ENCODE measurements at regions not wholly inside any gene's neighbourhood (a gene's known extent, or its start where the extent isn't known, plus 50 kb on each side); places are given as distances from the start of the nearest gene placed in this dataset.

DNA sequence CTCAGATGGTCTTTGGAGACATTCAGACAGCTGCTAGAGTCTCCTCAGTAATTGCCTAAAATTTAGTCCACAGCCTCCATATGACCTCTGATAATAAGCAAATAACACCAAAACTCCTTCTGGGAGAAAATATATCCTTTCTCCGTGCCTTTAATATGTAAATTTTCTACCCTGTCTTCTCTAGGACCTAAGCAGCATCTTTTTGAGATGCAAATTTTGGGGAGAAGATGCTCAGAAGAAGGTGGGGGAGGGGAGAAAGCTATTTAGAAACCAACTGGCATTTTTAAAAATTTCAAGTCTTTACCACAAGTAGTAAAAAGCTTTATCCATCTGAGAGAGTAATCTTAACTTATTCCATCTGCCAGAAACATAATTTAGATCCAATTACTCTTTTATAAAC is 91.8 kb upstream of the KCNK12 start:
- TF ChIP-seq, protein P1, sequence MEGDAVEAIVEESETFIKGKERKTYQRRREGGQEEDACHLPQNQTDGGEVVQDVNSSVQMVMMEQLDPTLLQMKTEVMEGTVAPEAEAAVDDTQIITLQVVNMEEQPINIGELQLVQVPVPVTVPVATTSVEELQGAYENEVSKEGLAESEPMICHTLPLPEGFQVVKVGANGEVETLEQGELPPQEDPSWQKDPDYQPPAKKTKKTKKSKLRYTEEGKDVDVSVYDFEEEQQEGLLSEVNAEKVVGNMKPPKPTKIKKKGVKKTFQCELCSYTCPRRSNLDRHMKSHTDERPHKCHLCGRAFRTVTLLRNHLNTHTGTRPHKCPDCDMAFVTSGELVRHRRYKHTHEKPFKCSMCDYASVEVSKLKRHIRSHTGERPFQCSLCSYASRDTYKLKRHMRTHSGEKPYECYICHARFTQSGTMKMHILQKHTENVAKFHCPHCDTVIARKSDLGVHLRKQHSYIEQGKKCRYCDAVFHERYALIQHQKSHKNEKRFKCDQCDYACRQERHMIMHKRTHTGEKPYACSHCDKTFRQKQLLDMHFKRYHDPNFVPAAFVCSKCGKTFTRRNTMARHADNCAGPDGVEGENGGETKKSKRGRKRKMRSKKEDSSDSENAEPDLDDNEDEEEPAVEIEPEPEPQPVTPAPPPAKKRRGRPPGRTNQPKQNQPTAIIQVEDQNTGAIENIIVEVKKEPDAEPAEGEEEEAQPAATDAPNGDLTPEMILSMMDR (conservative IDR thresholded peaks at IDR 0.05; ENCODE audit: low read depth, low read length), result no peak
- no peak overlapping the region for H3K4me3 ChIP-seq (ENCODE audit: low read depth, low read length)
- DNase-seq (ENCODE audit: low read depth), result no peak

- no peak for DNase-seq (ENCODE audit: low read depth)
- H3K4me3 ChIP-seq (ENCODE audit: low read depth, low read length), result no peak overlapping the region
- TF ChIP-seq, protein P1 (conservative IDR thresholded peaks at IDR 0.05; ENCODE audit: low read depth, low read length), result no peak
Observed at GRCh38 chr2:47661310-47661709, 90.5 kb upstream of the KCNK12 start.

DNA sequence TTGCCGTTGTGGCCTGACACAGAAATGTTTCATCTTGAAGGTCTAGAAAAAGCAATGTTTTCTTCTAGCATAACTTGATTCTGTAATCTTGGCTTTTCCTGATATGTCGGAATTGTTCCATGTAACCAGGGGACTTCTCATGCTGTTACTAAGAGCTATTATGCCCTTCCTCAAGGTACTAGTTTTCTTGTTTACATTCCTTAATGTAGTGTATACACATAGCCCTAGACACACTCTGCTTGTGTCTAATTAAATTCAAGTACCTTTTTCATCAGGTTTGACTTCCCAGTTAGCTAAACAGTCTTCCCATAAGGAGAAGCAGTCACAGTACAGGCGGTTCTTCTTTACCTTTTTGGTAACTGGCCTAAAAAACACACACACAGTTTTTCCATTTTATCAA is 89.4 kb upstream of the KCNK12 start:
- DNase-seq (ENCODE audit: low read depth), result no peak
- no peak overlapping the region for H3K4me3 ChIP-seq (ENCODE audit: low read depth, low read length)
- TF ChIP-seq, protein P1 (conservative IDR thresholded peaks at IDR 0.05; ENCODE audit: low read depth, low read length), result no peak

DNA sequence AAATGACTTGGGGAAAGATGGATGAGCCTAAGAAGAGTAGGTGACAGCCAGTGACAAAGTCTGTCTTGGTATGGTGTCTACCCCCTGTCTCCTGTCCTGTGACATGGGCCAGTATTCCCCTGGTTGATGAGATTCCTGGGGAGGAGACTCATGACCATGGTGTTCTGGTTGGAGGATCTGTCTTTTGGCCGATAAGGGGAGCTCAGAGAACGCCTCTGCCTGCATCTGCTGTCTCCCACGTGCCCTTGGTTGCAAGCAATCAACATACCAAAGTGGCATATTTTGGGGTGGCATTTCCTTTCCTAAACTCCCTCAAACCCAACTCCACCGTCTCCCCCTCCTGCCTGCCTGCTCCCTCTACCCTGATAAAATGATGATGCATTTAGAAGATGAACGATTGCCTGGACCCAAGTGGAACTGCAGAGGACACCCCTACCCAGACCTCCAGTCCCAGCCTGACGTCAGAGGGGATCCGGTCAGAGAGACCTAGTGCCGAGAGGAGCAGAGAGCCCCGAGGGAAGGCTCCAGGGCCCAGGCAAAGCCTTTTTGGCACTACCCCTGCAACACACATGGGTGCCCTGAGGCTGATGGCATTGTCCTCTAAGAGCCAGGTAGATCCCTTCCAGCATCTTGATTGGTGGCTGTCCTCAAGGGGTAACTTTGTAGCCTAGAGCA is 88.0 kb upstream of the KCNK12 start:
- DNase-seq (ENCODE audit: low read depth), result no peak
- TF ChIP-seq, protein P1 (conservative IDR thresholded peaks at IDR 0.05; ENCODE audit: low read depth, low read length), result no peak
- H3K4me3 ChIP-seq (ENCODE audit: low read depth, low read length), result no peak overlapping the region

DNA sequence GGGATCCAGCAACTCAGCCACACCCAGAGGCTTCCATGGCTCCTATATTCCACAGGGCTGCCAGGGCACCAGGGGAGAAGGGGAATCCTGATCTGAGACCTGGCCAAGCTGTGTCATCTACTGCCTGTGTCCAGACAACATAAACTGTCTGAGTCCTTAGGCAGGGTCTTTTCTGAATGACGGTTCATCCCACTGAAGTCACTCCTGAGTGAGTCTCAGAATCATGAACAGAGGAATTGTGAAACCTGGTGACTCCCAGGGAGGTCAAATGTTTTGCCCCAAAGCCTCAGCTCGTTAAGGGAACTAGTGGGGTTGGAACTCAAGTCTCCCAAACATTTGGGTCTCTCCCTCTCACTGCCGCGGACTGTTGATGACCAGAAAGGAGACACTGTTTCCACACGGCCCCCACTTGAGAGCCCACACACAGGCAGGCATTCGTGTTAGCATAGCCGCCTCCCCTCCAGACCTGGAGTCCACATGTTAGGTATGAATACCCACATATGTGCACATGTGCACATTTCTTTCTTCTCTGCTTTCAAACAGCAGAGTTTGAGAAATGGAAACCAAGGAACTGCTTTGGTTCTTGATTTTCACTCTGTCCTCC is 87.2 kb upstream of the KCNK12 start:
- H3K4me3 ChIP-seq (ENCODE audit: low read depth, low read length), result no peak overlapping the region
- TF ChIP-seq, protein P1 (conservative IDR thresholded peaks at IDR 0.05; ENCODE audit: low read depth, low read length), result no peak
- DNase-seq (ENCODE audit: low read depth), result no peak

DNA sequence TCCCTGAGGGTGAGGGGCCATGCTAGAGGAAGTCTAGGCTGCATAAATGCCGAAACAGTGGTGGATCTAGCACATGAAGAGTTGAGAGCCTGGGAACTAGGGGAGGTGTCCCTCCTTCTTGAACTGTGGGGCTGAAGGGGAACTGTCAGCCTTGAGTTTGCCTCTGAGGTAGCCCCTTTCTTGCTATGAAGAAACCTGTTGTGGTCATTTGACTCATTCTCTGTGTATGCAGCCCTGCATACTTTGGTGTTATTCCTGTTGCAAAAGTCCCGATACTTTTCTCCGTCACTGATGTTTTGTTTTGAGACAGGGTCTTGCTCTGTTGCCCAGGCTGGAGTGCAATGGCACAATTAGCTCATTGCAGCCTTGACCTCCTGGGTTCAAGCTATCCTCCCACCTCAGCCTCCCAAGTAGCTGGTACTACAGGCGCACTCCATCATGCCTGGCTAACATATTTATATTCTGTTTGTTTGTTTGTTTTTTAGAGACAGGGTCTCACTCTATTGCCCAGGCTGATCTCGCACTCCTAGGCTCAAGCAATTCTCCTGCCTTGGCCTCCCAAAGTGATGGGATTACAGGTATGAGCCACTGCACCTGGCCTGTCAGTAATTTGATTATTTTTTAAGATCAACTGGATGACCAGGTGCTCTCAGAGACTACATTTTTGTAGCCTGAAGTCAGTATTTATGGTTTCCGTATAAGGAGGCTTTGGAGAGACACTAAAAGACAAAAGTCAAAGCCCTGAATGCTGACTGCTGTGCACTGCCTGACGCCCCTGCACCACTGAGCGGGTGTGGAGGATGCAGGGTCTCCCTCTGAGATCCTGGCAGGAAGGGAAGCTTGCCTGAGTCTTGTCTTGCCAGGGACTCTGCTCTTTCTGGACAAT is 86.2 kb upstream of the KCNK12 start:
- TF ChIP-seq, protein P1 (conservative IDR thresholded peaks at IDR 0.05; ENCODE audit: low read depth, low read length), result no peak
- H3K4me3 ChIP-seq (ENCODE audit: low read depth, low read length), result no peak overlapping the region
- DNase-seq (ENCODE audit: low read depth), result no peak
